NT2/D1 (cell line): ENCODE measurements at regions not wholly inside any gene's neighbourhood (a gene's known extent, or its start where the extent isn't known, plus 50 kb on each side); places are given as distances from the start of the nearest gene placed in this dataset.

ENCODE experiments used
- DNase-seq: peaks from one replicate; pipeline ENCODE4 v3.0.0-alpha.2; 2011; ENCODE audit warnings: low read depth, low spot score
- H3K27me3 ChIP-seq: 2 replicates; pipeline ENCODE4 v1.6.0; 2011; ENCODE audit warnings: mild to moderate bottlenecking; ENCODE audit not compliant: insufficient read length, insufficient read depth
- H3K36me3 ChIP-seq: 2 replicates; pipeline ENCODE4 v1.6.1; 2011; ENCODE audit warnings: mild to moderate bottlenecking, low read length, mixed read lengths; ENCODE audit not compliant: insufficient read depth, insufficient read length
- H3K4me1 ChIP-seq: 2 replicates; pipeline ENCODE4 v1.5.1; 2011; ENCODE audit not compliant: insufficient read depth, insufficient read length
- H3K4me3 ChIP-seq: 2 replicates; pipeline ENCODE4 v1.5.1; 2011; ENCODE audit warnings: low read depth; ENCODE audit not compliant: insufficient read length
- H3K9ac ChIP-seq: 2 replicates; pipeline ENCODE4 v1.6.0; 2011; ENCODE audit warnings: low read depth; ENCODE audit not compliant: insufficient read length
- H3K9me3 ChIP-seq: 2 replicates; pipeline ENCODE4 v1.5.1; 2011; ENCODE audit warnings: mild to moderate bottlenecking, low read length; ENCODE audit not compliant: insufficient read depth
- SUZ12 ChIP-seq: IDR thresholded peaks from 2 replicates; pipeline ENCODE4 v1.6.1; 2011; ENCODE audit not compliant: insufficient read length, insufficient read depth; ENCODE audit errors: extremely low read depth
- YY1 ChIP-seq: IDR thresholded peaks from 2 replicates; pipeline ENCODE4 v1.6.1; 2011; ENCODE audit not compliant: insufficient read length, insufficient read depth
- ZNF274 ChIP-seq: IDR thresholded peaks from 2 replicates; pipeline ENCODE4 v1.6.1; 2011; ENCODE audit warnings: mild to moderate bottlenecking, low read depth, low read length

- no peak for DNase-seq
- no peak overlapping the region for H3K4me3 ChIP-seq
Observed at GRCh38 chr17:13919818-13920217, 149.5 kb upstream of the COX10 start.

DNA sequence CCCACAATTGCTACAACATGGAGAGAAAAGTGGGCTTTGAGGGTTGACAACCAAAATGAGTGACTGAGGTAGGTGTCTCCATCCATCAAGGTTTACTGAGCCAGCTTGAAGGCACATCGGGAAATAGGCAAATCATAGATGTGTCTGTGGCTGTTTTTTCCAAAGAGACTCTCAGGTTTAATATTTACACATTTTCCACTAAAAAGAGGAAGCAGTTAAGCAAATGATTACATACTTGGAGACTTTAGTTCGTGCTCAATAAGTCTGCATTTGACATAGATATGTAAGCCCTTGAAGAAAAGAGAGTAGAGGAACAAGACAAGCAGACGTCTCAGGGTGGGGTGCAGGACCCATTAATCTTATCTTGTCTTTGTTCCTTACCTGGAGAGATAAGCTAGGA lies 148.9 kb upstream of the COX10 start:
- Histone ChIP-seq H3K27me3 (no peaks in the 10 kb centered on the region), H3K9ac (no peak overlapping the region)
- no peak for DNase-seq

More at GRCh38 chr17:13919818-13920217, 149.5 kb upstream of the COX10 start:
- Histone ChIP-seq H3K9ac (no peak overlapping the region), H3K9me3 (no peaks in the 10 kb centered on the region), H3K4me1 (peaks cover 8% of the 10 kb centered on the region), H3K36me3 (no peaks in the 10 kb centered on the region), H3K27me3 (no peaks in the 10 kb centered on the region)
- no peak for TF ChIP-seq ZNF274
- no peak for TF ChIP-seq YY1
- no peak for TF ChIP-seq SUZ12

DNA sequence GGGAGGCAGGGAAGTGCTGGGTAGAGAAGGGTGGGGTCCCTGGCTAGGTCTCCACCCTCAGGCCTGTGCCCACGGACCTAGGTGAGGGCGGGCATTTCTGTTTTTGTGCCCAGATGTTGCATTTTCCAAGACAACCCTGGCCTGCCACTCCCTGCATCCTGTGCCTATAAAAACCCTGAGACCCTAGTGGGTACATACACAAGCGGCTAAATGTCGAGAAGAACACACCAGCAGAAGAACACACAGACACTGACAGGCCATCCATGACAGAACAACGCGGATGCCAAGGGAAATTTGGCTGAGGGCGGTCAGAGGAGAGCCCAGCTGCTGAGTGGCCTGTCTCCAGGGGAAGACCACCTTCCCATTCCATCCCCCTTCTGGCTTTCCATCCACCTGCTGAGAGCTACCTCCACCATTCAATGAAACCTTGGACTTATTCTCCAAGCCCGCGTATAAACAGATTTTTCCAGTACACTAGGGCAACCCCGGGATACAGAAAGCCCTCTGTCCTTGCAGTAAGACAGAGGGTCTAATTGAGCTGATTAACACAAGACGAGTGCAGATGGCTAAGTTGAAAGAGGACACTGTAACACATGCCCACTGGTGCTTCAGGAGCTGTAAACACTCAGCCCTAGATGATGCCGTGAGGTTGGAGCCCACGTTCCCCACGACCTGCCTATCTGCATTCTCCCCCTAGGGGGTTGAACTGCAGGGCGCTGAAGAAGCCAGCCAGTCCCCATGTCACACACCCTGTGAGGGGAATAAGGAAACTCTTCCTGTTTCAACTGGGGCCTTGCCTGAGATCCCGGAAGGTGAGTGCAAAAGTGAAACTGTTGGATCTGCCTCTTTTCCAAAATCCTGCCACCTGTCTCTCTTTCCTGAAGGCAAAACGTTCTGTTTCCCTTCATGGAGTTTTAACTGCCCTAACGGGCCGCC lies 147.2 kb upstream of the COX10 start:
- Histone ChIP-seq H3K9me3 (no peaks in the 10 kb centered on the region; the same call in 1 of the 2 replicates), H3K9ac (no peak overlapping the region), H3K4me1 (peaks cover 6% of the 10 kb centered on the region), H3K27me3 (no peaks in the 10 kb centered on the region), H3K36me3 (no peaks in the 10 kb centered on the region), H3K4me3 (no peak overlapping the region)
- TF ChIP-seq YY1 (no peak), ZNF274 (no peak), SUZ12 (no peak)
- DNase-seq, result no peak

More for the DNA sequence above, 148.9 kb upstream of the COX10 start:
- H3K9me3 ChIP-seq, result no peaks in the 10 kb centered on the region
- no peaks in the 10 kb centered on the region for H3K36me3 ChIP-seq
- no peak overlapping the region for H3K4me3 ChIP-seq
- peaks cover 8% of the 10 kb centered on the region for H3K4me1 ChIP-seq
- TF ChIP-seq ZNF274 (no peak), YY1 (no peak), SUZ12 (no peak)

- Histone ChIP-seq H3K36me3 (no peaks in the 10 kb centered on the region), H3K4me3 (no peak overlapping the region), H3K9ac (no peak overlapping the region), H3K27me3 (no peaks in the 10 kb centered on the region), H3K9me3 (no peaks in the 10 kb centered on the region; the same call in 1 of the 2 replicates), H3K4me1 (peaks cover 6% of the 10 kb centered on the region)
- no peak for DNase-seq
- TF ChIP-seq ZNF274, result no peak
Observed at GRCh38 chr17:13922885-13923284, 146.4 kb upstream of the COX10 start.

DNA sequence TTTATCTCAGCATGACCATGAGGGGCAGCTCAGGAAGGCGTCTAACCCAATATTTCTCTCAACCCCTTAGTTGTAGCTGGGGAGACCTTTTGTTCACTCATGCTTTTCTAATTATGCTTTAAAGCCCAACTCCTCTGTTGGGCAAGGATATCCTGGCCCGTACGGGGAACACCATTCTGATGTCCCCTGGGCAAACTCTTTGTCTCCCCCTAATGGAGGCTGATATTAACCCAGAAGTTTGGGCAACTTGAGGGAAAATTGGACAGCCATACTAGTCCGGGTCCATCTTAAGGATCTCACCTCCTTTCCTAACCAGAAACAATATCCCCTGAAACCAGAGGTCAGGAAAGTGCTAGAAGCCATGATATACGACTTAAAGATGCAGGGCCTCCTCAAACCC lies 143.7 kb upstream of the COX10 start:
- no peak overlapping the region for H3K9ac ChIP-seq
- no peak overlapping the region for H3K4me3 ChIP-seq
- H3K27me3 ChIP-seq, result no peaks in the 10 kb centered on the region
- no peaks in the 10 kb centered on the region; the same call in 1 of the 2 replicates for H3K9me3 ChIP-seq
- DNase-seq, result no peak
- H3K4me1 ChIP-seq, result peaks cover 6% of the 10 kb centered on the region
- no peaks in the 10 kb centered on the region for H3K36me3 ChIP-seq
- TF ChIP-seq YY1 (no peak), SUZ12 (no peak), ZNF274 (no peak)

- H3K4me3 ChIP-seq, result no peak overlapping the region
- no peak for DNase-seq
- no peaks in the 10 kb centered on the region for H3K36me3 ChIP-seq
- H3K27me3 ChIP-seq, result no peaks in the 10 kb centered on the region
- TF ChIP-seq SUZ12 (no peak), YY1 (no peak), ZNF274 (0 out of 2 replicates have a peak, but pooled peaks have one; percentile 29)
- H3K9ac ChIP-seq, result no peak overlapping the region
- H3K4me1 ChIP-seq, result no peaks in the 10 kb centered on the region
- no peaks in the 10 kb centered on the region for H3K9me3 ChIP-seq
Observed at GRCh38 chr17:13931111-13931526, 138.2 kb upstream of the COX10 start.

DNA sequence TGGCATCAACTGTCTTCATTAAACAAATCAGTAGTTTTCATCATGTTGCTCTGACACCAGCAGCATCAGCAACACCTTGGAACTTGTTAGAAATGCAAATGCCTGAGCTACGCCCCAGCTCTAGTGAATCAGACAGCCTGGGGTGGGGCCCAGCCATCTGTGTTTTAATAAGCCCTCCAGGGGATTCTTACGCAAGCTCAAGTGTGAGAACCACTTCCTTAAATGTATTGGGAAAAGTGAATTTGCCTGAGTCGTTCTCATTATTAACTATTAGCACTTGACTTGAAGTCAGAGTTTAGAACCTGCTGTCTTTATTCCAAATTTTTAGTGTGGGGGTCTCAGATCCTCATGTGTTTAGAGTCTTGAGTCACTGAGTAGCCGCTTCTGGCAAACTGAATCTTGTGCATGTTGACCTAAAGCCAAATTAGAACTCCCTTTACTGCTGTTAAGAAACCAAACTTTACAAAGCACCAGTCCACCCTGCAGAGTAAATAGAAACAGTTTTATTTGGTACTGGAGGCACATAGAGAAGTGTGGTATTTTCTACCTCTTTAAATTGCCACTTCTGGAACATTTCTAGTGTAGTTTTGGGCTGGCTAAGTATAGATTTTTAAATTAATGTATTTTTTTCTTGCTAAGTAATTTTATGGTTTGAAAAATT lies 137.4 kb upstream of the COX10 start:
- H3K9me3 ChIP-seq, result no peaks in the 10 kb centered on the region
- no peaks in the 10 kb centered on the region for H3K4me1 ChIP-seq
- DNase-seq, result no peak
- H3K4me3 ChIP-seq, result no peak overlapping the region
- no peak overlapping the region for H3K9ac ChIP-seq
- no peaks in the 10 kb centered on the region for H3K36me3 ChIP-seq
- H3K27me3 ChIP-seq, result no peaks in the 10 kb centered on the region
- TF ChIP-seq ZNF274 (no peak), YY1 (no peak), SUZ12 (no peak)
